Neural crest cell (in vitro differentiated cells): ENCODE measurements at regions not wholly inside any gene's neighbourhood (a gene's known extent, or its start where the extent isn't known, plus 50 kb on each side); places are given as distances from the start of the nearest gene placed in this dataset.

Experiments used
- DNase-seq: peaks from one replicate; pipeline ENCODE4 v3.0.0; 2021; ENCODE audit warnings: low read depth, mixed read lengths, low spot score
- H3K27ac Mint-ChIP-seq: one replicate; pipeline ENCODE4 v1.8.0; 2021; ENCODE audit warnings: mild to moderate bottlenecking, mixed read lengths; ENCODE audit not compliant: unreplicated experiment
- H3K27me3 Mint-ChIP-seq: 2 replicates; pipeline ENCODE4 v1.8.0; 2021; ENCODE audit warnings: low read depth, mild to moderate bottlenecking, mixed read lengths
- H3K36me3 Mint-ChIP-seq: 2 replicates; pipeline ENCODE4 v1.8.0; 2021; ENCODE audit warnings: low read depth, mild to moderate bottlenecking, mixed read lengths
- H3K4me1 Mint-ChIP-seq: 2 replicates; pipeline ENCODE4 v1.8.0; 2021; ENCODE audit warnings: mixed read lengths
- H3K4me3 Mint-ChIP-seq: one replicate; pipeline ENCODE4 v1.8.0; 2021; ENCODE audit warnings: mild to moderate bottlenecking, mixed read lengths
- H3K9me3 Mint-ChIP-seq: 2 replicates; pipeline ENCODE4 v1.8.0; 2021; ENCODE audit warnings: mixed read lengths
- TF ChIP-seq, protein P1 (sequence below): fragments of 200-600 bp; sonication (generic); conservative IDR thresholded peaks from 2 replicates; pipeline ENCODE4 v1.5.0; 2021; ENCODE audit warnings: antibody characterized with exemption, mild to moderate bottlenecking

DNA sequence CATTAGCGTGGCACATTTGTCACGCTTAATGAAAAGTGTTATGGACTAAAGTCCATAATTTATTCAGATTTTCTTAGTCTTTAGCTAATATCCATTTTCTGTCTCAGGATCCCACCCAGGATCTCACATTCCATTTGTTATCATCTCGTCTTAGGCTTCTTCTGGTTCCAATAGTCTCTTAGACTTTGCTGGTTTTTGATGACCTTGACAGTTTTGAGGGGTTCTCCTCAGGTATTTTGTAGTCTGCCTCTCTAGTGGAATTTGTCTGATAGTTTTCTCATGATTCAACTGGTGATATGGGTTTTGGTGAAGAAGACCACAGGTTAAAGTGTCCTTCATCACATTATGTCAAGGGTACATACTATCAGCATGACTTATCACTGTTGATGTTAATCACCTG lies 66.0 kb upstream of the GPR26 start:
- DNase-seq, result no peak
- TF ChIP-seq, protein P1, sequence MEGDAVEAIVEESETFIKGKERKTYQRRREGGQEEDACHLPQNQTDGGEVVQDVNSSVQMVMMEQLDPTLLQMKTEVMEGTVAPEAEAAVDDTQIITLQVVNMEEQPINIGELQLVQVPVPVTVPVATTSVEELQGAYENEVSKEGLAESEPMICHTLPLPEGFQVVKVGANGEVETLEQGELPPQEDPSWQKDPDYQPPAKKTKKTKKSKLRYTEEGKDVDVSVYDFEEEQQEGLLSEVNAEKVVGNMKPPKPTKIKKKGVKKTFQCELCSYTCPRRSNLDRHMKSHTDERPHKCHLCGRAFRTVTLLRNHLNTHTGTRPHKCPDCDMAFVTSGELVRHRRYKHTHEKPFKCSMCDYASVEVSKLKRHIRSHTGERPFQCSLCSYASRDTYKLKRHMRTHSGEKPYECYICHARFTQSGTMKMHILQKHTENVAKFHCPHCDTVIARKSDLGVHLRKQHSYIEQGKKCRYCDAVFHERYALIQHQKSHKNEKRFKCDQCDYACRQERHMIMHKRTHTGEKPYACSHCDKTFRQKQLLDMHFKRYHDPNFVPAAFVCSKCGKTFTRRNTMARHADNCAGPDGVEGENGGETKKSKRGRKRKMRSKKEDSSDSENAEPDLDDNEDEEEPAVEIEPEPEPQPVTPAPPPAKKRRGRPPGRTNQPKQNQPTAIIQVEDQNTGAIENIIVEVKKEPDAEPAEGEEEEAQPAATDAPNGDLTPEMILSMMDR, result no peak
- Mint-ChIP-seq H3K9me3 (no peaks in the 10 kb centered on the region), H3K27me3 (peaks cover 46% of the 10 kb centered on the region), H3K36me3 (no peaks in the 10 kb centered on the region), H3K4me1 (no peaks in the 10 kb centered on the region), H3K27ac (no peak overlapping the region), H3K4me3 (no peak overlapping the region)

DNA sequence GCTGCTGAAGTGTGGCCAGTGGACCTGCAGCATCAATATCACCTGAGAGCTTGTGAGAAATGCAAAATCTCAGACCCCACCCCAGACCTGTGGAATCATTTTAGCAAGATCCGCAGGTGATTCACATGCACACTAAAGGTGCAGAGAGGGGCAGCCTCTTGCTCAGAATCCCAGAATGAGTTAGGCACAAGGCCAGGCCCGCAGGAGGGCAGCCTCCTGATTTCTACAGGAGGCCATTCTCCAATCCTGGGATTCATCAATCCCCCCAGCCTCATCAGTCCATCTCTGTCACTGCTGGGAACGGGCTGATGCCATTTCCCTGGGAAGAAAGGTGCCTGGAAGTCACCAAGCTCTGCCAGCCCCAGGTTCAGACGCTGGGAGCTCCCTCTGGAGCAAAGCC lies 63.0 kb upstream of the GPR26 start:
- no peak for DNase-seq
- peaks cover 68% of the 10 kb centered on the region for H3K27me3 Mint-ChIP-seq
- H3K27ac Mint-ChIP-seq, result no peak overlapping the region
- H3K9me3 Mint-ChIP-seq, result no peaks in the 10 kb centered on the region
- peaks cover 5% of the 10 kb centered on the region for H3K4me1 Mint-ChIP-seq
- no peak overlapping the region for H3K4me3 Mint-ChIP-seq
- H3K36me3 Mint-ChIP-seq, result no peaks in the 10 kb centered on the region
- TF ChIP-seq, protein P1, result no peak

DNA sequence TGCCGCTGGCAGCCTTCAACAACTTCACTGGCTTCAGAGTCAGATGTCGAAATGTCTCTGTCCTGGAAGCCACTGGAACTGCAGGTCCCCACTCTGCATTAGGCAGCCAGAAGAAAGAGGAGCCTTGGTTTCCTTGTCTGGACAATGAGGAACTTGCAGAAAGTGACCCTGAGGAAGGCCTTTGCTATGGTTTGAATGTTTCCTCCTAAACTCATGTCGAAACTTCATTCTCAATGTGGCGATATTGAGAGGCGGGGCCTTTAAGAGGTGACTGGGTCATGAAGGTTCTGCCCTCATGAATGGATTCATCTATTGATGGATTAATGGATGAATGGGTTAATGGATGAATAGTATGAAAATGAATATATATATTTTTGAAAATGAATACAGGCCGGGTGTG lies 61.6 kb upstream of the GPR26 start:
- H3K36me3 Mint-ChIP-seq, result no peaks in the 10 kb centered on the region
- H3K4me1 Mint-ChIP-seq, result peaks cover 5% of the 10 kb centered on the region
- TF ChIP-seq, protein P1, result no peak
- DNase-seq, result no peak
- H3K4me3 Mint-ChIP-seq, result no peak overlapping the region
- no peaks in the 10 kb centered on the region for H3K9me3 Mint-ChIP-seq
- peaks cover 74% of the 10 kb centered on the region for H3K27me3 Mint-ChIP-seq
- no peak overlapping the region for H3K27ac Mint-ChIP-seq

DNA sequence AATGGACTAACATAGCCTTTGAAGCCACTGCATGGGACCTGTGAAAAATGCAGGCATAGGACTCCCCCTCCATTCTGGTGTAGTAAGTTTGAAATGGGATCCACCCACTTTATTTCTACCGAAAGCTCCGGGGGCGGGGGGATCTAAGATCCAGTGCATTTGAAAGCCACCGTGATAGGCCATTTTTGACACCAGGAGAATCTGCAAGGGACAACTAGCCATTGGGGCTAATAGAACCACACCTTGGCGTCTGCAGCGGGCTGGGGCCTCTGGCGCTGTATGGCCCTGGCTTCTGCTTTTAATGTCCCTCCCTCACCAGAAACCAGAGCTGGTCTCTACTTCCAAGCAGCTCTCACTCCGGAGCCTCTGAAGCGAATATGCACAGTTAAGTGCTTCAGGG lies 60.1 kb upstream of the GPR26 start:
- peaks cover 5% of the 10 kb centered on the region for H3K4me1 Mint-ChIP-seq
- no peaks in the 10 kb centered on the region for H3K9me3 Mint-ChIP-seq
- no peak overlapping the region for H3K27ac Mint-ChIP-seq
- H3K36me3 Mint-ChIP-seq, result no peaks in the 10 kb centered on the region
- TF ChIP-seq, protein P1, result no peak
- no peak for DNase-seq
- no peak overlapping the region for H3K4me3 Mint-ChIP-seq
- peaks cover 81% of the 10 kb centered on the region for H3K27me3 Mint-ChIP-seq

DNA sequence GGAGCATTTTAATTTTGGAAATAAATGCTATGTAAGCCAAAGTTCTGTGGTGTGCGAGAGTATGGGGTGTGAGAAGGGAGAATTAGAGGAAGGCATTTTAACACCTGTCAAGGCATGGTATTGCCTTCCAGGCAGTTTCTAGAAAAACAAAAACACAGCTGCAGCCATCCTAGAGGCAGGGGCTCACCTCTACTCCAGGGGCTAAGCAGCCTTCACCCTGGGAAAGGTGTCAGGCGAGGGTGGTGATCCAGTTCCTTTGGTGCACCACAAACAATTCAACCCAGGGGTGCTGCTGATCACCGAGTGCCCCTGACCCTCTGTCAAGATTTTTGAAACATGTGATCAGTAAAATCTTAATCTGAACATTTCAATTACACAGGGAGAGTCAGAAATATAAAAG lies 59.2 kb upstream of the GPR26 start:
- Mint-ChIP-seq H3K4me1 (peaks cover 5% of the 10 kb centered on the region), H3K4me3 (no peak overlapping the region), H3K27me3 (peaks cover 78% of the 10 kb centered on the region), H3K27ac (no peak overlapping the region), H3K36me3 (no peaks in the 10 kb centered on the region), H3K9me3 (no peaks in the 10 kb centered on the region)
- TF ChIP-seq, protein P1, result no peak
- no peak for DNase-seq

DNA sequence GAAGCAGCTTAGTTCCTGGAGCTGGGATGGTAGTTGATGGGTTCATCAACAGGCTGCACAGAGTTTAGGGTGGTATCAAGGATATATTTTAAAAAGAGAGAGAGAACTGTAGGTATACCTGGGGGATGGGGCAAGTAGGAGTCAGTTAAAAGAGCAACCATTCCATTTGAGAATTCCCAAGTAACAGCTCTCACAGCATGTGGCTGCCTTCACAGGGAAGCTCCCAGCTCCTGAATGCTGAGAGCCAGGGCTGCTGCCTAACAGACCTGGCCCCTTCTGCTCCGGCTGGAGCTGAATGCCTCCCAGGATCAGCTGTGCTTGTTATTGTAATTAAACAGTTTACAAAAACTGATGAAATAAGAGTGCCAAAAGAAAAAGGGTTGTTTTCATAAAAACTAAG lies 58.8 kb upstream of the GPR26 start:
- TF ChIP-seq, protein P1, result no peak
- H3K4me1 Mint-ChIP-seq, result peaks cover 5% of the 10 kb centered on the region
- H3K27ac Mint-ChIP-seq, result no peak overlapping the region
- peaks cover 82% of the 10 kb centered on the region for H3K27me3 Mint-ChIP-seq
- no peak for DNase-seq
- H3K36me3 Mint-ChIP-seq, result no peaks in the 10 kb centered on the region
- no peaks in the 10 kb centered on the region for H3K9me3 Mint-ChIP-seq
- H3K4me3 Mint-ChIP-seq, result no peak overlapping the region
